Mesenteric fat pad (tissue), 1 donor: ENCODE measurements at regions not wholly inside any gene's neighbourhood (a gene's known extent, or its start where the extent isn't known, plus 50 kb on each side); places are given as distances from the start of the nearest gene placed in this dataset.

Experiments
- DNase-seq: peaks from one replicate; pipeline ENCODE4 v3.0.0-alpha.2; 2020; ENCODE audit warnings: low spot score
- donor health status: DM: yes; HTN: yes; CAD: no.

- no peak for DNase-seq
These were observed 516.6 kb upstream of the RGS18 start for GRCh38 chr1:191641420-191642260.

DNA sequence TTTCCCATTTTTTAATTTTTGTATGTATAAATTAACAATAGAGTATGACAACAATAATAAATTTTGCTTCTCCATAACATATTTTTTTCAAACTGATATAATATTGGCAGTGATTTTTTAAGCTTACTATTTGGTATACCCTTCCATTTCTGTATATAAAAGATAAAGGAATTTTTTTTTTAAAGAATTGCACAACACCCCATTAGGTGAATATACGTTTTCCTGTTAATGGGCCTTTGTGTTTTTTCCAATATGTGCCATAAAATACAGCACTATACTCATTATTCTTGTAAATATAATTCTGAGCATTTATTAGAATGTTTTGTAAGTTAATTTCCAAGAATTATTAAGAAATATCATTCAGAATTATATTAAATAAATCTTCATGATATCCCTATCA is 515.2 kb upstream of the RGS18 start:
- DNase-seq: no peak

DNA sequence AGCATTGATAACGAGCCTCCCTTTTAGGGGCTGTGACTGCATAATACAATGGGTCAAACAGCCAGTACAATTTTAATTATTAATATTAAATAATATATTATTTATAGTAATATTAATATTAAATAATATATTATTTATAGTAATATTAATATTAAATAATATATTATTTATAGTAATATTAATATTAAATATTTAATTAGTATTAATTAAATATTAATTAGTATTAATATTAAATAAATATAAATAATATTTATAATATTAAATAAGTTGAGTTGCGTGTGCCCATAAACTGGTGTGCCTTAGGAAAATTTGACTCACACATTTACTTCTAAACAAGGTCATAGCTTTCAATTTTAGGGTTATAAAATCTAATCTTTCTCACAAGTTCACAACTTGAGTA is 509.3 kb upstream of the RGS18 start:
- DNase-seq: no peak

DNA sequence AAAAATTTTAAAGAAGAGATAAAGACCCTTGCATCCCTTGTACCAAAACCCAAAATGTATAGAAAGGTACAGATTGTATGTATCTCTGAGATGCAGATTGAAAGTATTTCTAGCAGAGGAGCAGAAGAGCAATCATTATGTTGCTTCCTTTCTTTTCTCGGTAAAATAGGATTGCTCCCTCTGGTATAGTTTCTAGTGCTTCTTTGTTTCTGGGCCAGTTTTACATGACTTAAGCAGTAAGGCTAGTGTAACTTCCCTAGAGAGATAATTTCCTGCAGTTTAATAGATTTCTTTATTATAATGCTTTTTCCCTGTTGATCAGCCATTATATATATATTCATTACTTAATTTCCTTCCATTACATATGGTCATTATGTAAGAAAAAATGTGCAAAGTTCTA is 496.2 kb upstream of the RGS18 start:
- no peak for DNase-seq

DNA sequence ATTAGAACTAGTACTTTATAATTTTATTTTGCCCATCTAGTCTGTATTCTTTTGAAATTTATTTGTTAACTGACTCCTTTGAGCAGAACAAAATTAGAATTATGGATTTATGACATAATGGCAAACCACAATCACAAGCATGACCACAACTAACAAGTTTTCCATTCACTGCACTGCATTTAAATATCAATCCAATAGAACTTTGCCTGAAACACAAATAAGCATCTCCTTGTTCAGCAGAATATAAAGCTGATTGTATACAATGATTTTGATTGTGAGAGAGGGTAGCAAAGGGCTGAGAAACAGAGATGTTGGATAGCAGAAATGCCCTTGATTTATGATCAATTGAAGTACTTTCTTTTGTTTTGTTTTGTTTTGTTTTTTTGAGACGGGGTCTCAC is 495.5 kb upstream of the RGS18 start:
- DNase-seq: no peak

DNA sequence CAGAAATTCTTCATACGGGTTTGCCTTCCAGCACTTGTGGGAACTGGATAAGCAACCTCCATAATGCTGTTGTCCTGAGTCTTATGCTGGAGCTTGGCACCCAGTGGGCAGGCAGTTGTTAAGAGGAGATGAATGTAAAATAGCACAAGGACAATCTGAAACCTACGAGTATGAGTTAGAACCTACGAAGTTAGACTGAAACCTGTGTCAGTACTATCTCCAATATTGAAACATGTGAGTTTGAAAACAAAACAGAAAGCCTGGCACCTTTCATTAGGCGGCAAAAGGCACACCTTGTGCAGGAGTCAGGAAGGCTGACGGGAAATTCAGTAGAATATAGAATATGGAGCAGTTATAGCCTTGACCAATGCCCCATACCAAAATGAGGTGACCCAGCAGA is 489.7 kb upstream of the RGS18 start:
- DNase-seq: no peak

DNA sequence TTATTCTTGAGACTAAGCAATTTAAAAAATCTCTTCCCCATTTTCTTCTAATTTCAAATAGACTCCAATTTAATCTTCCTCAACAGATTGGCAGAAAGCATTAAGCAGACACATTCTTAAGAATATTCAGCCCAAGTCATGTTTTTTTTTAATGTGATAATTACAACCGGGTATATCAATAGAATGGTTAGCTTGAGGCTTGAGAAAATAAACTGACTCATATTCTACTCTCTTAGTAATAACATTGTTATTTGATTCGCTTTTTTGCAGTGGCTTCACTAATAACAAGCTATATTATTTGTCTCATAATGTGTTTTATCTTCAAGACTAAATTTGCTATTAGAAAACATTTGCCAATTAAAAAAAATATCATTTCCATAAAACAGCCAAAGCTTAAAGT is 488.6 kb upstream of the RGS18 start:
- DNase-seq: no peak

- DNase-seq: no peak
These were observed 487.0 kb upstream of the RGS18 start for GRCh38 chr1:191671236-191671635.

GRCh38 chr1:191674626-191675179 is 483.6 kb upstream of the RGS18 start:
- no peak for DNase-seq

GRCh38 chr1:191675856-191676783 is 482.1 kb upstream of the RGS18 start:
- DNase-seq: no peak

DNA sequence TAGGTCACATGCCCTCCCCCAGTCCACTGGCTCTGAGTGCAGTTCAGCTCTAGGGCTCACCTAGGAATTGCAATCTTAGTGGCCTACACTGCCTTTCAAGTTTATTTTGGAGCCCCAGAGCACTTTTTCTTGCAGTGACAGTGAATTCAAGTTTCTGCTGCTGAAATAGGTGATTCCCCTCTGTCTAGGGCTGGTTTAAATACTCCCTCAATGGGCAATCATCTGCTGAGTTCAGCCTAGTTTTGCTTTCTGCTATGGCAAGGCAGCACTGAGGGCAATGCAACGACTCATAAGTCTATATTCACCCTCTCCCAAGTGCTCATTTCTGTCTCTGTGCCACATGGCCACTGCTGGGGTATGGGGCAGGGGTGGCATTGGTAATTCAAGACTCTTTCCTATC is 472.6 kb upstream of the RGS18 start:
- no peak for DNase-seq

DNA sequence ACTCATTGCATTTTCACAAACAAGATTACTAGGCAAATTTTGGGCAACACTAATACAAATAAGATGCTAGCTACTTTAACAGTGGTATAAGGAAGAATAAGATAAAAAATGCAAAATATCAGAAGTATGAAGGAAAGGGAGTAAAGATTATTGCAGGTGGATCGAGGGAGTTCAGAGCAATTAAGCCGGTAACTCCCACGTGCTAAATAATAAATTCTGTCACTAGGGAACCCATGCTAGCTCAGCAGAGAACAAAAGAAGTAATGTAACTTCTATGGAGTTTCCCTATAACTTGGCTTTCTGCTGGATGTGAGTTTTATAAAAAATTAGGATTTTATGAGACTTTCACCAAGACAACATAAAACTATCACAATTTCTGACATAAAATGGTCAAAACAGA is 470.5 kb upstream of the RGS18 start:
- no peak for DNase-seq

GRCh38 chr1:191690931-191691330 is 467.3 kb upstream of the RGS18 start:
- DNase-seq: no peak

- DNase-seq: no peak
These were observed 464.5 kb upstream of the RGS18 start for GRCh38 chr1:191693797-191694196.

DNA sequence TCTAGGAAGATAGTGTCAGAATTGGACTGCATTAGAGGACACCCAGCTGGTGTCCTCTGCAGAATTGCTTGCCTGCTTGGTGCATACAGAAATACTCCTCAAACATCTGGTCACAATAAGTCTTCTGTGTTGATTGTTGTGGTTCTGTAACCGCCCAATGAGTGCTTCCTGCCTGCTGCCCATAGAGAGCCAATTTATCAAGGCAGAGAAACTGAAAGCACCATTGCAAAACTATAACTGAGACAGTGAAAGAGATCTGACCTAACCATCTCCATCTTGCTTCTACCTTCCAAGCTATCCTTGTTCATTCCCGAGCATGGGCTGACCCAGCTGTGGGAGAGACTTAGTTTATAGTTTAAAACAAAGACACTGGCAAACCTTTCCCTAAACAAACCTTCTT is 462.4 kb upstream of the RGS18 start:
- no peak for DNase-seq

GRCh38 chr1:191696354-191696753 is 461.9 kb upstream of the RGS18 start:
- DNase-seq: no peak

GRCh38 chr1:191697556-191697955 is 460.7 kb upstream of the RGS18 start:
- no peak for DNase-seq

- DNase-seq: no peak
These were observed 460.0 kb upstream of the RGS18 start for GRCh38 chr1:191698246-191698645.

GRCh38 chr1:191699343-191699742 is 458.9 kb upstream of the RGS18 start:
- no peak for DNase-seq

DNA sequence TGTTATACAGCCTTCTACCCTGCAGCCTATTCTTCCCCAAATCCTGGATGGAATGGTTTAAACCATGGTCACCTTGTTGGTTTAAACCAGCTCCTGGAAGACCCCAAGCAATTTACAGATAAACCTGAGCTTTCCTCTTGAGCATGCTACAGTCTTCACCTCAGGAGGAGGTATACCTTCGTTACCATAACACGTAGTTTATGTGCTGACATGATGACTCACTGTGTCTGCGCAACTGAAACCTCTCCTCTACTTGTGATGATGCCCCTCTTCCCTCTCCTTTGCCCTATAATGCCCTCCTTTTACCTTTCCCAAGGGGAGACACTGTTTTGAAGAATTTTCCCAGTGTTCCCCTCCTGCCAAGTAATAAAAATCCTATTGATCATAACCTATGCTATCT is 457.3 kb upstream of the RGS18 start:
- DNase-seq: no peak

GRCh38 chr1:191702124-191702523 is 456.1 kb upstream of the RGS18 start:
- no peak for DNase-seq

GRCh38 chr1:191707288-191707687 is 451.0 kb upstream of the RGS18 start:
- DNase-seq: no peak
